GM18909 (cell line): ENCODE measurements at regions not wholly inside any gene's neighbourhood (a gene's known extent, or its start where the extent isn't known, plus 50 kb on each side); places are given as distances from the start of the nearest gene placed in this dataset.
"Not testable (repeated sequence)": the region's sequence is repeated elsewhere in the genome, so short reads cannot be mapped to it uniquely, and the experiment has no call there.

Experiments used
- ATAC-seq: cut with Tn5 transposase; IDR thresholded peaks from one replicate; pipeline ENCODE4 v1.9.1; 2021; ENCODE audit warnings: mild to moderate bottlenecking; ENCODE audit not compliant: unreplicated experiment, poor library complexity

GRCh38 chr1:222049661-222050060 lies 307.8 kb upstream of the DUSP10 start:
- ATAC-seq, result not testable (repeated sequence)

DNA sequence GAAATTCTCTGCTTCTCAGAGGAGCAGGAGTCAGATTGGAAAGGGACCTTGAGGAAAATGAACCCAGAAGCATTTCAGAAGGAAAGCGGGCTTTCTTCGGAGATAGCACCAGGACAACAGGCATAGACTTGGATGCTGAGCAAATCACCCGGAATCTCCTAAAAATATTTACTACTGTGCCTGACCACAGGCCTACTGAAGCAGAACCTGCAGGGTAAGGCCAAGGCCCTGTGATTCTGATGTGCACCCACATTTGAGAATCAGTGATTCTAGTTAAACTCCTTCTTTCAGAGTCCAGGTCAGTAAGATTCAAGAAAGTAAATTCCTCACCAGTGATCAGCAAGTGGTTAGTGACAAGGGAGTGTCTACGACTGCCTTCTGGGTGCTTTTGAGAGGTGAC lies 307.3 kb upstream of the DUSP10 start:
- no peak for ATAC-seq

DNA sequence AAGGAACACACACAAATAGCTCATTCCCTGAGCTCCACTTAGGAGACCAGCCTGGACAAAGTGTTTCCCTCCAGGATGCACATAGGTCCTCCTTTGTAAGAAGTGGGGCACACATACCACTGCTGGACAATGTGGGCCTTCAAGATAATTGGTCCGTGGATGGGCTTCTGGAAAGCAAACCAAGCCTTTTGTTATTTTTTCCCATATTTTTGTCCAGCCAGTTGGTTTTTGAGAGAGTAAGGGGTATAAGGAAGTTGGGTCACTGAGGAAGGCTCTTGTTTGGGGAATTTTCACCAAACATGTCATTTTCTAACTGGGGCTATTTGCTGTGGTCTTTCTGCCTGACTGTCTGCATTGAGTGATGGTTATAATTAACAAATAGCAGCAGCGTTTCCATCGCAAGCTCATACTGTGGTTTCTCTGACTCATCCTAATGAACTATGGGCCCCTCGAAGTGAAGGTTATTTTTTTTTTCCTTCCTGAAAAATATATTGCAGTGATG lies 306.3 kb upstream of the DUSP10 start:
- peak; percentile 90 for ATAC-seq

DNA sequence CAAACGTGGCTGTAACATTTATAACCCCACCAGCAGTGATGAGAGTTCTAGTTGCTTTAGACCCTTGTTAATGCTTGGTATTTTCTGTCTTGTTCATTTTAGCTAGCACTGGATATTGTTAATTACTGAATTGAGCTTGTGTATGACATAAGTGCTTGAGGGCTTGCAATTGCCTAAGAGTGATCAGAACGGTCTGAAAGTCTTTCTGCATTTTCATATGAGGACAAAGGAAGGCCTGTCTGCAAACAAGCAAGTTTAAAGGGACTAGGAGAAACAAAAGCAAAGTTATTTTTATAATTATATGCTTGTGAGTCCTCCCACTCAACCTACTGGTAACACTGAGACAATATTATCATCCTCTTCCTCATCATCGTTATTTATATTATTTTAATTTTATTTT lies 305.5 kb upstream of the DUSP10 start:
- ATAC-seq, result no peak

GRCh38 chr1:222046684-222047263 lies 304.9 kb upstream of the DUSP10 start:
- no peak for ATAC-seq

GRCh38 chr1:222045786-222046185 lies 303.9 kb upstream of the DUSP10 start:
- ATAC-seq, result no peak

- ATAC-seq, result no peak
These were observed 303.3 kb upstream of the DUSP10 start for GRCh38 chr1:222045236-222045635.

DNA sequence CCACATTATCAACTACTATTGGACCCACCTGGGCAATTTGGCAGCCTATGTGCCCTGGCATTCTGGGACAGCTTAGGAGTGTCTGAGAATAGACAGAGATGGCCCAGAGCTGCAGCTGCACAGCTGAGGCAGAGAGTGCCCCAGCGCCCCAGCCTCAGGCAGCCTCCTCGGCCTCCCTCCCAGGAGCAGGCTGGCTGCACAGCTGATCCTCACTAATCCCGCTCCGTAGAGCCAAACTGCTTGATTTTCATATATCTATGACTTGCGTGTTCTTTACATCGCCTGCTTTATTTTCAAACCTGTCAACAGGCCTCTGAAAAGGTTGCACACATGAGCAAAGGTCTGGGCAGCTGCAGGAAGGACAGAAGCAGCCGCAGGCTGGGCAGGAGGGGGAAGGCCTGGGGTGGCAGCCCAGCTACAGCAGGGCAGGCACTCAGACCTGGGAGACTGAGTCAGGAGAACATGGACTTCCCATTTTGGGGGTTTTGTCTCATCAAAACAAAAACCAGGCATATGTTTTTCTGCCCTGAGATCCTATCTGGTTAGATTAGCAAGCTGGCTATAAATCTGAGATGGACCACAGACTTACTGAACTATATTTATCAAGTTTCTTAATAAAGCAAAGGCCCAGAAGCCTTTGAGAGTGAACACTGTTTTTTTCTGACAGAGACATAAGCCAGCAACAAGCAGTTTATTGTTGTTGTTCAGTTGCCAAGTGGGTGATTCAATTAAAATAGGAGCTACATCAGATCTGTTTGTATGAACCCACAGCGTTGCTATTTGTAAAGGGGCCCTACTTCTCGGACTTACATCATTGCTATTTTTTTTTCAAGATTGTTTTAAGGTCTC lies 301.8 kb upstream of the DUSP10 start:
- ATAC-seq, result no peak

DNA sequence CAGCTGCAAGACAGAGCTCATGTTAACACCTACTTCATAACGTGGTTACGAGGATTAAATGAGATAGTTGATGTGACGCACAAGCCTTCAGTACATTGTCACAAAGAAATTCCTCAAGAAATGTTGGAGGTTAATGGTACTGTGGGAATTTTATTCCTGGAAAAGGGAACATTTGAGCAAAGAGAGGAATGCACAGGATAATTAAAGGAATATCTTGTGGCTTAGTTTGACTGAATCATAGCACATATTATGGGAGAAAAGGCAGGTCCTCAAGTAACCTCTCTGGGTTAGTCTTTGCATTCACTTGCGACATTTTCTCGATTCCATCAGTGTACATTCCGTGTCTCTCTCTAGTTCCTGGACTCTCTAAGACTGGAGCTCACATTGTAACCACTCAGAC lies 300.2 kb upstream of the DUSP10 start:
- ATAC-seq, result no peak

- no peak for ATAC-seq
These were observed 299.1 kb upstream of the DUSP10 start for GRCh38 chr1:222040955-222041354.

- no peak for ATAC-seq
These were observed 298.4 kb upstream of the DUSP10 start for GRCh38 chr1:222040121-222040805.

DNA sequence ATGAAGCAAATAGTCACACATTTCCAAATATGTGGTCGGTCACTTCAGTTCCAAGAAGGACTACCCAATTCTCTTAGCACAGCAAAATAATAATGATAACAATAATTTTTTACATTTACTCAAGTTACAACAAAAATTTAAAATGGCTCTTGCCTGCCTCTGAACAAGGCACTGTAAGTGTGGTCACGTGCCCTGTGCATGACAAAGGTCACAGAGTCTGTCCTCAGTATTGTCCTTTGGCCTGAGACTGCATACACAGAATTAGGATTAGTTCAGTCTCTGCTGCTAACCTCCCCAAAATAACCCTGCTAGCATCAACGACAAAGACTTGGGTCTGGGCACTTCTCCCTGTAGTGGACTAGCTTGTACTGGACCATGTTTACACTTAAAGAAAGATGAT lies 297.1 kb upstream of the DUSP10 start:
- ATAC-seq, result no peak

DNA sequence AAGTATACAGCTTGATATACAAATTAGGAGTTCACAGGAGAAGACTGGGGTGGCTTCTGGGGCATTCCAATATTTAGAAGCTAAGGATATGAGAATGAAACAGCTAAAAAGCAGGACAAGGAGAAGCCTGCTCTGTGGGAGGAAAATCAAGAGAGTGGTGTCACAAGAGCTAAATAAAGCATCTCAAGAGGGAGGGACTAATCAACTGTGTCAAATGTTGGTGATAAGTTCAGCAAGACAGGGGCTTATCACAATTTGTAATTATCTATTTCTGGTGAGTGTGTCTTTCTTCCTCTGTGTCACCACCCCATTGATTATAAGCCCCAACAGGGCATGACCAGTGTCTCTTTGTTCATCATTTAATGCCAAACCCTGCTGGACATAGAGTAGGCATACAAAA lies 295.8 kb upstream of the DUSP10 start:
- ATAC-seq, result no peak

DNA sequence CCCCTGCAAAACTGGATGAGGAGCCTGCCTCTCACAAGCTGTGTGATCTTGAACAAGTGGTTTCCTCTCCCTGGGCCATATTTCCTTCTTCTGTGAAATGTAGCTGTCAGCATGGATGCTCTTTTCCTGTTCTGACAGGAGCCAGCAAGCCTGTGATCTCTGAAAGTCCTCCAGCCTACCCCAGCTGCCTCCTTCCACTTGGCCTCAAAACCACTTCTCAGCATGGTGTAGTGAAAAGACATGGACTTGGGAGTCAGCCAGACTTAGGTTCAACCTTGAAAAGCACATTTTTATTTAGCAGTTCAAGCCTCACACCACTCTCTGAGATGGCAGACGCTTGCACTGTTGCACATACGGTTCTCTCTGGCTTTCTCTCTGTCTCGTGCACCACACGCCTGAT lies 292.9 kb upstream of the DUSP10 start:
- no peak for ATAC-seq

GRCh38 chr1:222033450-222033849 lies 291.6 kb upstream of the DUSP10 start:
- no peak for ATAC-seq

DNA sequence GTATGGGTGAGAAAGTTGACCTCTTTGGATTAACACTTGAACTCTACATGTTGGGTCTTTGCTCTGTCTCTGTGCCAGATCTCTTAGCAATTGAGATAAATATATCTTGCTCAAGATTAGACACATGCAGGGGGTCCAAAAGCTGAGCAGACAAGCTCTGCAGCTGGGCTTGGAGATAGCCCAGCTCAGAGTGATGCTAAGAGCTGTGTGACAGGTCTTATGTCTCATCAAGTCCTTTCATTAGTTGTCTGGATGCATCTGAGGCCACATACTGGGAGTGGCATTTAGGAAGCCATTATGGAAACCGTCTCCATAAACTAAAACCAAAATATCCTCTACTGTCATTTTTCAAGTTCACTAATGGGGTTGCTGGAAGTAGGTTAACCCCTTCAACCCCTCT lies 289.4 kb upstream of the DUSP10 start:
- ATAC-seq, result no peak

DNA sequence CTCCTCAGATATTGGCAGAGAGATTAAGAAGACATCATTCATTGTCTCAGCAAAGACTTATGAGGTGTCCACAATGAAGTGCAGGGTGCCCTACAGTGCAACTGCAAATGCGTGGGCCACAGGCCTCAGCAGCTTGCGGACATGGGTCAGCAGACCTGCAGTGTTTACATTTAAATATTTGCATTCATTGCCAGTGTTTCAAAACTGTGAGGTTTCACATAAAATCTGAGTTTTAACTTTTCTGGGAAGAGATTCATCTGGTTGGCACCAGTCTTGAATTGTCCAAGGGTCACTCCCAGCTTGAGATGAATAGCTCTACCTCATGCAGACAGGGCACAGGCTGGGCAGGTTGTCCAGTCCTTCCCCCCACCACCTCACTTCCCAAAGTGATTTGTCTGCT lies 286.8 kb upstream of the DUSP10 start:
- ATAC-seq, result no peak

GRCh38 chr1:222028116-222028515 lies 286.2 kb upstream of the DUSP10 start:
- ATAC-seq, result no peak

GRCh38 chr1:222026280-222026679 lies 284.4 kb upstream of the DUSP10 start:
- ATAC-seq, result no peak

GRCh38 chr1:222023025-222023424 lies 281.1 kb upstream of the DUSP10 start:
- no peak for ATAC-seq

DNA sequence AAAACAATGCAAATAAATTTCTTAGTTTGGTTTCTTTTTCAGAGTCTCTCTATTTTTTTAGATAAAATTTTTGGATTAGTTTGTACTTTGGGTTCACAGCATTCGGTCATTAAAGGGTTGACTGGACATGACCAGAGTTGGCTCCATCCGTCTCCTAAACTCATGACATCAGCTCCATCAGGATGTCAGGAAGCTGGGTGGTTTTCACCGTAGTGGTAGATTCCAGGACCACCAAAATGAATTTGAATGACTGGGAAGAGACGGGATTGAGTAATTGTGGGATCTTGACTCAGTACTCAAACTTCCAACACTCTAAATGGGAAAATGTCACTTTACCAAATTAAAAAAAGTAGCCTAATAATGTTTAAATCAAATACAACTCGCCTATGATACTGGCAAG lies 279.2 kb upstream of the DUSP10 start:
- no peak for ATAC-seq
